Psoas muscle (tissue), 7 donors: ENCODE measurements at regions not wholly inside any gene's neighbourhood (a gene's known extent, or its start where the extent isn't known, plus 50 kb on each side); places are given as distances from the start of the nearest gene placed in this dataset.
"Not testable (repeated sequence)": the region's sequence is repeated elsewhere in the genome, so short reads cannot be mapped to it uniquely, and the experiment has no call there.

ENCODE experiments used
- ATAC-seq, 4 donors: fragments of 200-7000 bp; cut with Tn5 transposase; one replicate each; pipeline ENCODE4 v1.9.1; 2020; ENCODE audit warnings: moderate library complexity in 3 of 4, mild to moderate bottlenecking in 2 of 4
- DNase-seq, 2 donors: peaks; one replicate each; pipeline ENCODE4 v3.0.0-alpha.2; 2020
- H3K27ac ChIP-seq: fragments of 200-600 bp; one replicate; pipeline ENCODE4 v1.8.0; 2022
- H3K27me3 ChIP-seq, 3 donors: fragments of 200-600 bp in 1 of 3; one replicate each; pipeline versions ENCODE4 v1.6.1 to v1.8.0; 2013 to 2022; ENCODE audit warnings: low read length in 2 of 3, mild to moderate bottlenecking in 2 of 3, moderate library complexity in 1 of 3; ENCODE audit not compliant: insufficient read depth in 3 of 3
- H3K36me3 ChIP-seq, 2 donors: fragments of 200-600 bp in 1 of 2; one replicate each; pipeline versions ENCODE4 v1.6.1 to v1.8.0; 2013 to 2022; ENCODE audit warnings: low read depth in 1 of 2, mild to moderate bottlenecking in 1 of 2, moderate library complexity in 1 of 2; ENCODE audit not compliant: insufficient read depth in 1 of 2
- H3K4me1 ChIP-seq: fragments of 200-600 bp; one replicate; pipeline ENCODE4 v1.8.0; 2022
- H3K4me3 ChIP-seq: fragments of 200-600 bp; one replicate; pipeline ENCODE4 v1.8.0; 2022; ENCODE audit warnings: mild to moderate bottlenecking
- H3K9me3 ChIP-seq: fragments of 200-600 bp; one replicate; pipeline ENCODE4 v1.8.0; 2022
- CTCF ChIP-seq: fragments of 200-600 bp; IDR thresholded peaks from one replicate; pipeline ENCODE4 v1.8.0; 2022; ENCODE audit warnings: antibody characterized with exemption
- WGBS, 3 donors: extraction: QIAGEN DNeasy Blood & Tissue Kit; methylation state at CpG; one replicate each; pipeline versions ENCODE4 v1.1.6 to v1.1.7; 2013; 5-methylcytosine and 5-hydroxymethylcytosine counted together
- intact Hi-C, 2 donors: fragments of 100-400 bp; cut with DNase I; formaldehyde crosslinking; loops; one replicate each; pipeline versions ENCODE4 v1.11.0 to v1.14.2; 2022
- donor health status: healthy with polysubstance abuse.
- donor health status: DM: no; HTN: no; CAD: no; lungs with moderate emphysema.
- donor health status: Bipolar disorder and iron deficiency.
- donor health status: healthy.
- donor health status: DM: yes; HTN: yes; CAD: no.
- donor health status: DM: no; HTN: no; CAD: no.
- donor health status: DM: yes; HTN: yes; CAD: no.

GRCh38 chr13:38073931-38074330, 204.4 kb upstream of the TRPC4 start:
- Histone ChIP-seq H3K27ac (no peak overlapping the region), H3K36me3 (no peaks in the 10 kb centered on the region), H3K4me3 (no peak overlapping the region), H3K4me1 (no peaks in the 10 kb centered on the region), H3K9me3 (no peaks in the 10 kb centered on the region), H3K27me3 (no peaks in the 10 kb centered on the region)
- TF ChIP-seq CTCF = no peak
- intact Hi-C loops = no loop called here
- no peak for DNase-seq
- ATAC-seq = no peak
- WGBS, 3 donors = 68 to 69% (median 69%) methylated on average over 1 of the region's 1 CpG

- H3K27me3 ChIP-seq = no peaks in the 10 kb centered on the region
- no peak overlapping the region for H3K4me3 ChIP-seq
- H3K27ac ChIP-seq = no peak overlapping the region
- ATAC-seq (no peak), DNase-seq (no peak)
- no peak for TF ChIP-seq CTCF
- no peaks in the 10 kb centered on the region for H3K9me3 ChIP-seq
- no peaks in the 10 kb centered on the region for H3K36me3 ChIP-seq
- intact Hi-C loops = no loop called here
- no peaks in the 10 kb centered on the region for H3K4me1 ChIP-seq
Observed at GRCh38 chr13:38072696-38073095, 203.1 kb upstream of the TRPC4 start.

GRCh38 chr13:38071340-38071739, 201.8 kb upstream of the TRPC4 start:
- ATAC-seq, intact Hi-C loops, H3K27ac ChIP-seq, H3K4me3 ChIP-seq, H3K9me3 ChIP-seq, H3K4me1 ChIP-seq, DNase-seq, H3K36me3 ChIP-seq, H3K27me3 ChIP-seq: not testable (repeated sequence)
- 90 to 94% (median 90%) methylated on average over 5 of the region's 5 CpGs for WGBS, 3 donors

- Histone ChIP-seq H3K9me3 (no peaks in the 10 kb centered on the region), H3K4me3 (no peak overlapping the region), H3K27ac (no peak overlapping the region), H3K36me3 (no peaks in the 10 kb centered on the region), H3K4me1 (no peaks in the 10 kb centered on the region), H3K27me3 (no peaks in the 10 kb centered on the region)
- DNase-seq (no peak), ATAC-seq (no peak)
- no peak for TF ChIP-seq CTCF
- intact Hi-C loops = no loop called here
- WGBS, 3 donors = 60 to 67% (median 61%) methylated on average over 3 of the region's 3 CpGs
Observed at GRCh38 chr13:38053896-38054295, 184.3 kb upstream of the TRPC4 start.

DNA sequence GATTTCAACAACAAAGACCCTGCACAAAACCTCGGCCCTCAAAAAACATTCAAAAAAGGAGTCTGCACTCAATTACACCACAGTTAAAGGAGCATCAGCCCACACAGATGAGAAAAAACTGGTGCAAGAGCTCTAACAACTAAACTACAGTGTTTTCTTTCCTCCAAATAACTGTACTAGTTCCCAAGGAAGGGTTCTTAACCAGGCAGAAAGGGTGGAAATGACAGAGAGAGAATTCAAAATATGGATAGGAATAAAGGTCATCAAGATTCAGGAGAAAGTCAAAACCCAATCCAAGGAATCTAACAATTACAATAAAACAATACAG, 176.4 kb upstream of the TRPC4 start:
- Histone ChIP-seq H3K4me1 (no peaks in the 10 kb centered on the region), H3K9me3 (no peaks in the 10 kb centered on the region), H3K4me3 (no peak overlapping the region), H3K27me3 (no peaks in the 10 kb centered on the region), H3K27ac (no peak overlapping the region), H3K36me3 (no peaks in the 10 kb centered on the region)
- intact Hi-C loops = no loop called here
- ATAC-seq (no peak), DNase-seq (no peak)
- TF ChIP-seq CTCF = no peak
- WGBS, 3 donors = 33 to 62% (median 56%) methylated on average over 1 of the region's 1 CpG
